ENCODE measurements at regions not wholly inside any gene's neighbourhood (a gene's known extent, or its start where the extent isn't known, plus 50 kb on each side); places are given as distances from the start of the nearest gene placed in this dataset.

DNA sequence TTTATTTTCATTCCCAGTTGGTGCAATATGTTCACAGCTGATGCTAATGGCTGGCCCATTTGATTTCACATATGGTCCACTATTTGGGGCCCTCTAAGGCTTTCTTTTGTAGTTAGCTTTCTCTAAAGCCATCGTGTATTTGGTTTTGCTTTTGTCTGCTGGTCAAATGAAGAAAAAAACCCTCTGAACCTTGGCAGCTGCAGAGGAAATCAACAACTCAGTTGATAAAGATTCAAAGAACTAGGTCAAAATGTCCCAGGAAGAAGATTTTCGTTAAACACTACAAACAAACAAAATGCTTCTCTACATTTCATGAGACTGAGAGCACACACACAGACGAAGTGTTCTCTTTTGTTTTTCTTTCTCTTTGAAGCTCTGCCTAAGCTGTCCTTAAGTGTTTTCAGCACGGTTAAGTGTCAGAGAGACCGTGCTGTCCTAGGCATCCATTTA is 655.0 kb downstream of the RWDD3 start:
- no peak overlapping the region for H3K4me2 ChIP-seq (ENCODE audit: low read depth, low read length)
- 3% methylated on average over 5 of the region's 5 CpGs for WGBS (ENCODE audit: low lambda C conversion rate)
- H3K36me3 ChIP-seq (replicated peaks in 1 of 2; ENCODE audit: control insufficient read depth in 1 of 2, insufficient read depth in 2 of 2, low read length in 2 of 2): no peaks in the 10 kb centered on the region
- H3K9ac ChIP-seq (ENCODE audit: insufficient read depth, low read depth, low read length): no peak overlapping the region
- no peak overlapping the region for H3K4me3 ChIP-seq (replicated peaks in 1 of 3; ENCODE audit: insufficient read depth in 1 of 3, low read depth in 2 of 3, low read length in 3 of 3)
- H3K27me3 ChIP-seq (ENCODE audit: control insufficient read depth in 1 of 2, insufficient read depth in 2 of 2, low read length in 2 of 2): no peaks in the 10 kb centered on the region
- intact Hi-C loops (cut with micrococcal nuclease; ENCODE audit: unreplicated experiment) (no loop called here), in situ Hi-C loops (cut with HindIII; ENCODE audit: extremely low pct_ligation_motif_present, low pct_unique_long_range_greater_than_20kb) (no loop called here)
- DNase-seq (ENCODE audit: low spot score) (no peak), FAIRE-seq (no peak), ATAC-seq (no peak)
- H2AFZ ChIP-seq (ENCODE audit: low read length): no peak overlapping the region
- H3K27ac ChIP-seq (ENCODE audit: extremely low read length, insufficient read depth, low read length): no peak overlapping the region
- H3K79me2 ChIP-seq (ENCODE audit: insufficient read depth, low read length): no peaks in the 10 kb centered on the region
- no peak for TF ChIP-seq ZSCAN21 (CRISPR knock-in tag; IDR thresholded peaks at IDR 0.05; ENCODE audit: borderline replicate concordance)
- TF ChIP-seq ZNF746 (CRISPR knock-in tag; IDR thresholded peaks at IDR 0.05): no peak
- no peak for TF ChIP-seq RBM39 (IDR thresholded peaks at IDR 0.05; ENCODE audit: low read depth, low read length, poor library complexity, severe bottlenecking)
- TF ChIP-seq, protein P1, sequence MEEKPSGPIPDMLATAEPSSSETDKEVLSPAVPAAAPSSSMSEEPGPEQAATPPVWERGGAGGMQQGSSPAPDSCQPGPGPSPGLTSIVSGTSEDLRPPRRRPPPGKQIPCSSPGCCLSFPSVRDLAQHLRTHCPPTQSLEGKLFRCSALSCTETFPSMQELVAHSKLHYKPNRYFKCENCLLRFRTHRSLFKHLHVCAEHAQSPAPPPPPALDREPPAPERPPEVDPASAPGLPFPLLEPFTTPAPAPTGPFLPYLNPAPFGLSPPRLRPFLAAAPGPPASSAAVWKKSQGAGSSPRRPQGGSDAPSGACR (CRISPR knock-in tag; IDR thresholded peaks at IDR 0.05): no peak
- TF ChIP-seq, protein P2, sequence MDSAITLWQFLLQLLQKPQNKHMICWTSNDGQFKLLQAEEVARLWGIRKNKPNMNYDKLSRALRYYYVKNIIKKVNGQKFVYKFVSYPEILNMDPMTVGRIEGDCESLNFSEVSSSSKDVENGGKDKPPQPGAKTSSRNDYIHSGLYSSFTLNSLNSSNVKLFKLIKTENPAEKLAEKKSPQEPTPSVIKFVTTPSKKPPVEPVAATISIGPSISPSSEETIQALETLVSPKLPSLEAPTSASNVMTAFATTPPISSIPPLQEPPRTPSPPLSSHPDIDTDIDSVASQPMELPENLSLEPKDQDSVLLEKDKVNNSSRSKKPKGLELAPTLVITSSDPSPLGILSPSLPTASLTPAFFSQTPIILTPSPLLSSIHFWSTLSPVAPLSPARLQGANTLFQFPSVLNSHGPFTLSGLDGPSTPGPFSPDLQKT (CRISPR knock-in tag; IDR thresholded peaks at IDR 0.05; ENCODE audit: borderline replicate concordance): no peak
- TF ChIP-seq, protein P3, sequence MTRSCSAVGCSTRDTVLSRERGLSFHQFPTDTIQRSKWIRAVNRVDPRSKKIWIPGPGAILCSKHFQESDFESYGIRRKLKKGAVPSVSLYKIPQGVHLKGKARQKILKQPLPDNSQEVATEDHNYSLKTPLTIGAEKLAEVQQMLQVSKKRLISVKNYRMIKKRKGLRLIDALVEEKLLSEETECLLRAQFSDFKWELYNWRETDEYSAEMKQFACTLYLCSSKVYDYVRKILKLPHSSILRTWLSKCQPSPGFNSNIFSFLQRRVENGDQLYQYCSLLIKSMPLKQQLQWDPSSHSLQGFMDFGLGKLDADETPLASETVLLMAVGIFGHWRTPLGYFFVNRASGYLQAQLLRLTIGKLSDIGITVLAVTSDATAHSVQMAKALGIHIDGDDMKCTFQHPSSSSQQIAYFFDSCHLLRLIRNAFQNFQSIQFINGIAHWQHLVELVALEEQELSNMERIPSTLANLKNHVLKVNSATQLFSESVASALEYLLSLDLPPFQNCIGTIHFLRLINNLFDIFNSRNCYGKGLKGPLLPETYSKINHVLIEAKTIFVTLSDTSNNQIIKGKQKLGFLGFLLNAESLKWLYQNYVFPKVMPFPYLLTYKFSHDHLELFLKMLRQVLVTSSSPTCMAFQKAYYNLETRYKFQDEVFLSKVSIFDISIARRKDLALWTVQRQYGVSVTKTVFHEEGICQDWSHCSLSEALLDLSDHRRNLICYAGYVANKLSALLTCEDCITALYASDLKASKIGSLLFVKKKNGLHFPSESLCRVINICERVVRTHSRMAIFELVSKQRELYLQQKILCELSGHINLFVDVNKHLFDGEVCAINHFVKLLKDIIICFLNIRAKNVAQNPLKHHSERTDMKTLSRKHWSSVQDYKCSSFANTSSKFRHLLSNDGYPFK (CRISPR knock-in tag; IDR thresholded peaks at IDR 0.05; ENCODE audit: borderline replicate concordance): no peak
- no peak for TF ChIP-seq TAF1 (CRISPR knock-in tag; IDR thresholded peaks at IDR 0.05)
- no peak for TF ChIP-seq MED8 (CRISPR knock-in tag; IDR thresholded peaks at IDR 0.05; ENCODE audit: insufficient replicate concordance)
- H3K4me1 ChIP-seq (ENCODE audit: insufficient read depth, low read length): no peaks in the 10 kb centered on the region
- peaks cover 7% of the 10 kb centered on the region for H3K9me3 ChIP-seq (ENCODE audit: low read length)
- POLR2A ChIA-PET: no interaction called here
- no TSS peak for BruUV-seq (replicated peaks)
- CTCF ChIA-PET (ENCODE audit: low intra/inter-chr PET ratio, low total read pairs): no interaction called here
- H4K20me1 ChIP-seq (ENCODE audit: insufficient read depth, low read length): no peaks in the 10 kb centered on the region
